Transverse colon (tissue), 4 donors: ENCODE measurements at regions not wholly inside any gene's neighbourhood (a gene's known extent, or its start where the extent isn't known, plus 50 kb on each side); places are given as distances from the start of the nearest gene placed in this dataset.

Source experiments
- CTCF ChIP-seq, 5 experiments: fragments of 200-600 bp in 3 of 5; fragments of 450-650 bp in 2 of 5; sonication (generic) in 3 of 5; IDR thresholded peaks; 1 replicate in 2 of 5; 2 replicates in 3 of 5; pipeline ENCODE4 v1.5.1; 2016 to 2017; ENCODE audit warnings: antibody characterized with exemption in 5 of 5, inconsistent platforms in 3 of 5, mild to moderate bottlenecking in 2 of 5, moderate library complexity in 1 of 5
- EP300 ChIP-seq: sonication (generic); formaldehyde crosslinking; IDR thresholded peaks from one replicate; pipeline ENCODE4 v1.6.1; 2017; ENCODE audit warnings: antibody characterized with exemption, low read depth
- POLR2AphosphoS5 ChIP-seq, 3 donors: sonication (generic); formaldehyde crosslinking; IDR thresholded peaks; one replicate each; pipeline ENCODE4 v1.6.1; 2016; ENCODE audit warnings: antibody characterized with exemption in 3 of 3

DNA sequence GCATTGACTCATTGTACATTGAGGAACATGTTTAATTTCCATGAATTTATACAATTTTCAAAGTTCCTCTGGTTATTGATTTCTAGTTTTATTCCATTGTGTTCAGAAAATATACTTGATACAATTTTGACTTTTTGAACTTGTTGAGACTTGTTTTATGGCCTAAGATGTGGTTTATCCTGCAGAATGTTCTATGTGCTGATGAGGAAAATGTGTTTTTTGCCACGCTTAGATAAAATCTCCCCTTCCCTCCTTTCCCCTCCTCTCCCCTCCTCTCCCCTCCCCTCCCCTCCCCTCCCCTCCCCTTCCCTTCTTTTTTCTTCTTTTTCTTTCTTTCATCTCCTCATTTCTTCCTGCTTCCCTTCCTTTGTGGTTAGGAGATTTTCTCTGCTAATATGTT lies 470.8 kb upstream of the MAP3K7 start:
- TF ChIP-seq CTCF (IDR thresholded peaks at IDR 0.05): no peak
- no peak for TF ChIP-seq POLR2AphosphoS5 (IDR thresholded peaks at IDR 0.05)
- no peak for TF ChIP-seq EP300
